ENCODE measurements at regions not wholly inside any gene's neighbourhood (a gene's known extent, or its start where the extent isn't known, plus 50 kb on each side); places are given as distances from the start of the nearest gene placed in this dataset.

- TF ChIP-seq, protein P1, sequence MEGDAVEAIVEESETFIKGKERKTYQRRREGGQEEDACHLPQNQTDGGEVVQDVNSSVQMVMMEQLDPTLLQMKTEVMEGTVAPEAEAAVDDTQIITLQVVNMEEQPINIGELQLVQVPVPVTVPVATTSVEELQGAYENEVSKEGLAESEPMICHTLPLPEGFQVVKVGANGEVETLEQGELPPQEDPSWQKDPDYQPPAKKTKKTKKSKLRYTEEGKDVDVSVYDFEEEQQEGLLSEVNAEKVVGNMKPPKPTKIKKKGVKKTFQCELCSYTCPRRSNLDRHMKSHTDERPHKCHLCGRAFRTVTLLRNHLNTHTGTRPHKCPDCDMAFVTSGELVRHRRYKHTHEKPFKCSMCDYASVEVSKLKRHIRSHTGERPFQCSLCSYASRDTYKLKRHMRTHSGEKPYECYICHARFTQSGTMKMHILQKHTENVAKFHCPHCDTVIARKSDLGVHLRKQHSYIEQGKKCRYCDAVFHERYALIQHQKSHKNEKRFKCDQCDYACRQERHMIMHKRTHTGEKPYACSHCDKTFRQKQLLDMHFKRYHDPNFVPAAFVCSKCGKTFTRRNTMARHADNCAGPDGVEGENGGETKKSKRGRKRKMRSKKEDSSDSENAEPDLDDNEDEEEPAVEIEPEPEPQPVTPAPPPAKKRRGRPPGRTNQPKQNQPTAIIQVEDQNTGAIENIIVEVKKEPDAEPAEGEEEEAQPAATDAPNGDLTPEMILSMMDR (IDR thresholded peaks at IDR 0.05; ENCODE audit: control insufficient read depth, extremely low read depth, insufficient read depth): no peak
- DNase-seq (ENCODE audit: low read depth): no peak
Measured at GRCh38 chr11:120061036-120061760, 76.7 kb downstream of the TRIM29 start.

DNA sequence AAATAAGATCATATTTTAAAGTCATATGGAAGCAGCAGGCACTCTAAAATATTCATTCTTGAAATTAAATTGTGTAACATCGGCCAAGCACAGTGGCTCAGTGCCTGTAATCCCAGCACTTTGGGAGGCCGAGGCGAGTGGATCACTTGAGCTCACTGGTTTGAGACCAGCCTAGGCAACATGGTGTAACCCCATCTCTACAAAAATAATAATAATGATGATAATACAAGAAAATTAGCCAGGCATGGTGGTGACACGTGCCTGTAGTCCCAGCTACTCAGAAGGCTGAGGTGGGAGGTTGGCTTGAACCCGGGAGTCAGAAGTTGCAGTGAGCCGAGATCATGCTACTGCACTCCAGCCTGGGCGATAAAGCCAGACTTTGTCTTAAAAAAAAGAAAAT is 77.4 kb downstream of the TRIM29 start:
- no peak for DNase-seq (ENCODE audit: low read depth)
- TF ChIP-seq, protein P1 (IDR thresholded peaks at IDR 0.05; ENCODE audit: control insufficient read depth, extremely low read depth, insufficient read depth): no peak

More at GRCh38 chr11:120061036-120061760, 76.7 kb downstream of the TRIM29 start:
- H3K4me3 ChIP-seq (ENCODE audit: low read depth, low read length): no peak overlapping the region

GRCh38 chr11:120058931-120059330 is 79.0 kb downstream of the TRIM29 start:
- no peak overlapping the region for H3K4me3 ChIP-seq (ENCODE audit: low read depth, low read length)
- no peak for DNase-seq (ENCODE audit: low read depth)
- TF ChIP-seq, protein P1 (IDR thresholded peaks at IDR 0.05; ENCODE audit: control insufficient read depth, extremely low read depth, insufficient read depth): no peak

More for the DNA sequence above, 77.4 kb downstream of the TRIM29 start:
- no peak overlapping the region for H3K4me3 ChIP-seq (ENCODE audit: low read depth, low read length)

GRCh38 chr11:120057595-120058581 is 80.0 kb downstream of the TRIM29 start:
- TF ChIP-seq, protein P1 (IDR thresholded peaks at IDR 0.05; ENCODE audit: control insufficient read depth, extremely low read depth, insufficient read depth): no peak
- no peak overlapping the region for H3K4me3 ChIP-seq (ENCODE audit: low read depth, low read length)
- no peak for DNase-seq (ENCODE audit: low read depth)

DNA sequence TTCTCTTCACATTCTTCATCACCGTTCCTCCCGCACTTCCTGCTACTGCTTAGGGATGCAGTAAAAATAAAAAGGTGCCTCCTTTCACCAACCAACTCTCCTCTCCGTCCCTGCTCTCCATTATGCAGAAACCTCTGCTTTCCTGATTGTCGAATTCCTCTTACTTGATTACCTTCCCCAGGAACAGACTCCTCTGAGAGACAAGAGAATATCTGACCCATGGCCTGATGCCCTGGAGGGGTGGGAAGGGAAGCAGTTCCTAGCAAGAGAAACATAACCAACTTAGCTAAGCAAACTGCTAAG is 80.9 kb downstream of the TRIM29 start:
- TF ChIP-seq, protein P1 (IDR thresholded peaks at IDR 0.05; ENCODE audit: control insufficient read depth, extremely low read depth, insufficient read depth): no peak
- no peak overlapping the region for H3K4me3 ChIP-seq (ENCODE audit: low read depth, low read length)
- DNase-seq (ENCODE audit: low read depth): no peak

DNA sequence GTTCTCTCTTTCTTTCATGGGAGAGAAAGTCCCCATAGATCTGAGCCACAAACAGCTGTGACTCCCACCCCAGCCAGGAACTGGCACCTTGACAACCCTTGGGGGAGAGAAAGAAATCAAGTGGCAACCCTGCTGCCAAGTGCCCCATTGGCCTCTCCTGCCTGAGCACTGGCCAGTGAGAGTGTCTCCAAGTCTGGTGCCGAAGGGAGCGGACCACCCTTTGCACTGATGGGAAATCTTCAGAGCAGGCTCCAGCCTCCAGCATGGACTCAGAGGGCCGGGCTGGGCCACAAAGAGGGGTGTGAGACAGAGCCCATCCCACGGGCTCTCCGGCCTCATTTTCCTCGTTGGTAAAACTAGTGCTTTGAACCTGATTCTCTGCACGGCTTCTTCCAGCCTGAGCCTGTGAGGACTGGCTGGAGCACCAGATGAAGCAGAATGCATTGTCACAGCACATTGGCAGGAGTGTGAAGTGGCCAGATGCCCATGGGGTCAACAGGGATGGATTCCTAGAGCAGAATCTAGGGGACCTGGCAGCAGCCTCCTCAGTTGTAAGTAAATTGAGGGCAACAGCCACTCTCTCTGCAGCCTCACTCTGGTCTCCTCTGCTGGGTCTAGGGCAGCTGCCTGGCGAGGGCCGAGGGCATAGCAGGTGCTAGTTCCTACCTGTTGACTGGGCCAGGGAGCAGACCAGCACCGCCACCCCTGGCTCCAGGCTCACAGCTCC is 81.4 kb downstream of the TRIM29 start:
- no peak for DNase-seq (ENCODE audit: low read depth)
- TF ChIP-seq, protein P1 (IDR thresholded peaks at IDR 0.05; ENCODE audit: control insufficient read depth, extremely low read depth, insufficient read depth): no peak
- H3K4me3 ChIP-seq (ENCODE audit: low read depth, low read length): no peak overlapping the region
